ENCODE measurements at regions not wholly inside any gene's neighbourhood (a gene's known extent, or its start where the extent isn't known, plus 50 kb on each side); places are given as distances from the start of the nearest gene placed in this dataset.

GRCh38 chr6:146881228-146882181 lies 282.7 kb downstream of the ADGB start:
- no peak overlapping the region for H3K27ac ChIP-seq
- no peak for TF ChIP-seq CTCF (conservative IDR thresholded peaks at IDR 0.05)

GRCh38 chr6:146883640-146884531 lies 285.1 kb downstream of the ADGB start:
- TF ChIP-seq CTCF (conservative IDR thresholded peaks at IDR 0.05): no peak
- H3K27ac ChIP-seq: no peak overlapping the region

- no peak overlapping the region for H3K27ac ChIP-seq
Observed at GRCh38 chr6:146884728-146885127, 286.0 kb downstream of the ADGB start.

GRCh38 chr6:146885708-146886457 lies 287.1 kb downstream of the ADGB start:
- H3K27ac ChIP-seq: no peak overlapping the region
- no peak for TF ChIP-seq CTCF (conservative IDR thresholded peaks at IDR 0.05)

More at GRCh38 chr6:146884728-146885127, 286.0 kb downstream of the ADGB start:
- no peak for TF ChIP-seq CTCF (conservative IDR thresholded peaks at IDR 0.05)

- TF ChIP-seq CTCF (conservative IDR thresholded peaks at IDR 0.05): no peak
- no peak overlapping the region for H3K27ac ChIP-seq
Observed at GRCh38 chr6:146886587-146887446, 288.0 kb downstream of the ADGB start.

GRCh38 chr6:146887447-146888077 lies 288.8 kb downstream of the ADGB start:
- TF ChIP-seq CTCF (conservative IDR thresholded peaks at IDR 0.05): no peak
- no peak overlapping the region for H3K27ac ChIP-seq

Measured in VCaP (cell line).